ENCODE measurements at regions not wholly inside any gene's neighbourhood (a gene's known extent, or its start where the extent isn't known, plus 50 kb on each side); places are given as distances from the start of the nearest gene placed in this dataset.
A peak's percentile ranks its signal among the peaks of the same experiment; 100 is the strongest.

GRCh38 chr11:111059726-111060125 lies 185.8 kb upstream of the POU2AF2 start:
- no peak for TF ChIP-seq CTCF (IDR thresholded peaks at IDR 0.05; ENCODE audit: low read depth, low read length, missing control alignments)
- no peak for DNase-seq (ENCODE audit: low read depth)
- in situ Hi-C loops (cut with HindIII; ENCODE audit: low sequenced_read_pairs) = no loop called here
- no peak overlapping the region for H3K4me3 ChIP-seq (ENCODE audit: low read depth, low read length)

- TF ChIP-seq CTCF (IDR thresholded peaks at IDR 0.05; ENCODE audit: low read depth, low read length, missing control alignments) = no peak
- H3K4me3 ChIP-seq (ENCODE audit: low read depth, low read length) = no peak overlapping the region
- no peak for DNase-seq (ENCODE audit: low read depth)
- in situ Hi-C loops (cut with HindIII; ENCODE audit: low sequenced_read_pairs) = no loop called here
Observed at GRCh38 chr11:111049131-111049530, 196.4 kb upstream of the POU2AF2 start.

- H3K4me3 ChIP-seq (ENCODE audit: low read depth, low read length) = no peak overlapping the region
- DNase-seq (ENCODE audit: low read depth) = no peak
- in situ Hi-C loops (cut with HindIII; ENCODE audit: low sequenced_read_pairs) = no loop called here
- no peak for TF ChIP-seq CTCF (IDR thresholded peaks at IDR 0.05; ENCODE audit: low read depth, low read length, missing control alignments)
Observed at GRCh38 chr11:111047374-111047773, 198.2 kb upstream of the POU2AF2 start.

- in situ Hi-C loops (cut with HindIII; ENCODE audit: low sequenced_read_pairs) = no loop called here
- H3K4me3 ChIP-seq (ENCODE audit: low read depth, low read length) = no peak overlapping the region
- DNase-seq (ENCODE audit: low read depth) = peak; percentile 51
- TF ChIP-seq CTCF (IDR thresholded peaks at IDR 0.05; ENCODE audit: low read depth, low read length, missing control alignments) = no peak
Observed at GRCh38 chr11:111046291-111046690, 199.2 kb upstream of the POU2AF2 start.

- in situ Hi-C loops (cut with HindIII; ENCODE audit: low sequenced_read_pairs) = no loop called here
- no peak for TF ChIP-seq CTCF (IDR thresholded peaks at IDR 0.05; ENCODE audit: low read depth, low read length, missing control alignments)
- DNase-seq (ENCODE audit: low read depth) = no peak
- no peak overlapping the region for H3K4me3 ChIP-seq (ENCODE audit: low read depth, low read length)
Observed at GRCh38 chr11:111045874-111046273, 199.7 kb upstream of the POU2AF2 start.

- TF ChIP-seq CTCF (IDR thresholded peaks at IDR 0.05; ENCODE audit: low read depth, low read length, missing control alignments) = no peak
- in situ Hi-C loops (cut with HindIII; ENCODE audit: low sequenced_read_pairs) = no loop called here
- no peak overlapping the region for H3K4me3 ChIP-seq (ENCODE audit: low read depth, low read length)
- no peak for DNase-seq (ENCODE audit: low read depth)
Observed at GRCh38 chr11:111045407-111045803, 200.1 kb upstream of the POU2AF2 start.
